Esophagus squamous epithelium (tissue), 4 donors: ENCODE measurements at regions not wholly inside any gene's neighbourhood (a gene's known extent, or its start where the extent isn't known, plus 50 kb on each side); places are given as distances from the start of the nearest gene placed in this dataset.

Experiments
- POLR2A ChIP-seq, 4 donors: fragments of 450-650 bp; IDR thresholded peaks; one replicate each; pipeline ENCODE4 v1.6.1; 2017; ENCODE audit warnings: antibody characterized with exemption in 4 of 4, mild to moderate bottlenecking in 4 of 4, moderate library complexity in 3 of 4
- TF ChIP-seq, protein P1 (sequence below), 6 experiments: fragments of 450-650 bp in 4 of 6; fragments of 200-600 bp in 2 of 6; sonication (generic) in 2 of 6; IDR thresholded peaks; one replicate each; pipeline ENCODE4 v1.5.1; 2016 to 2019; ENCODE audit warnings: antibody characterized with exemption in 6 of 6, mild to moderate bottlenecking in 4 of 6, moderate library complexity in 4 of 6

GRCh38 chr11:134876226-134876625 is 464.2 kb upstream of the B3GAT1 start:
- TF ChIP-seq POLR2A (IDR thresholded peaks at IDR 0.05): no peak
- TF ChIP-seq, protein P1, sequence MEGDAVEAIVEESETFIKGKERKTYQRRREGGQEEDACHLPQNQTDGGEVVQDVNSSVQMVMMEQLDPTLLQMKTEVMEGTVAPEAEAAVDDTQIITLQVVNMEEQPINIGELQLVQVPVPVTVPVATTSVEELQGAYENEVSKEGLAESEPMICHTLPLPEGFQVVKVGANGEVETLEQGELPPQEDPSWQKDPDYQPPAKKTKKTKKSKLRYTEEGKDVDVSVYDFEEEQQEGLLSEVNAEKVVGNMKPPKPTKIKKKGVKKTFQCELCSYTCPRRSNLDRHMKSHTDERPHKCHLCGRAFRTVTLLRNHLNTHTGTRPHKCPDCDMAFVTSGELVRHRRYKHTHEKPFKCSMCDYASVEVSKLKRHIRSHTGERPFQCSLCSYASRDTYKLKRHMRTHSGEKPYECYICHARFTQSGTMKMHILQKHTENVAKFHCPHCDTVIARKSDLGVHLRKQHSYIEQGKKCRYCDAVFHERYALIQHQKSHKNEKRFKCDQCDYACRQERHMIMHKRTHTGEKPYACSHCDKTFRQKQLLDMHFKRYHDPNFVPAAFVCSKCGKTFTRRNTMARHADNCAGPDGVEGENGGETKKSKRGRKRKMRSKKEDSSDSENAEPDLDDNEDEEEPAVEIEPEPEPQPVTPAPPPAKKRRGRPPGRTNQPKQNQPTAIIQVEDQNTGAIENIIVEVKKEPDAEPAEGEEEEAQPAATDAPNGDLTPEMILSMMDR (IDR thresholded peaks at IDR 0.05): no peak
